AG09309 (cell line): ENCODE measurements at regions not wholly inside any gene's neighbourhood (a gene's known extent, or its start where the extent isn't known, plus 50 kb on each side); places are given as distances from the start of the nearest gene placed in this dataset.

Source experiments
- DNase-seq: peaks from one replicate; pipeline ENCODE4 v3.0.0-alpha.2; 2010; ENCODE audit warnings: low read depth
- H3K4me3 ChIP-seq: 2 replicates; pipeline ENCODE4 v1.5.1; 2011; ENCODE audit warnings: mild to moderate bottlenecking, low read depth, low read length, moderate library complexity; ENCODE audit not compliant: control insufficient read depth
- TF ChIP-seq, protein P1 (sequence below): IDR thresholded peaks from 2 replicates; pipeline ENCODE4 v1.5.1; 2011; ENCODE audit warnings: mild to moderate bottlenecking, low read depth, low read length, inconsistent platforms; ENCODE audit not compliant: insufficient read depth, control insufficient read depth; ENCODE audit errors: missing control alignments

DNA sequence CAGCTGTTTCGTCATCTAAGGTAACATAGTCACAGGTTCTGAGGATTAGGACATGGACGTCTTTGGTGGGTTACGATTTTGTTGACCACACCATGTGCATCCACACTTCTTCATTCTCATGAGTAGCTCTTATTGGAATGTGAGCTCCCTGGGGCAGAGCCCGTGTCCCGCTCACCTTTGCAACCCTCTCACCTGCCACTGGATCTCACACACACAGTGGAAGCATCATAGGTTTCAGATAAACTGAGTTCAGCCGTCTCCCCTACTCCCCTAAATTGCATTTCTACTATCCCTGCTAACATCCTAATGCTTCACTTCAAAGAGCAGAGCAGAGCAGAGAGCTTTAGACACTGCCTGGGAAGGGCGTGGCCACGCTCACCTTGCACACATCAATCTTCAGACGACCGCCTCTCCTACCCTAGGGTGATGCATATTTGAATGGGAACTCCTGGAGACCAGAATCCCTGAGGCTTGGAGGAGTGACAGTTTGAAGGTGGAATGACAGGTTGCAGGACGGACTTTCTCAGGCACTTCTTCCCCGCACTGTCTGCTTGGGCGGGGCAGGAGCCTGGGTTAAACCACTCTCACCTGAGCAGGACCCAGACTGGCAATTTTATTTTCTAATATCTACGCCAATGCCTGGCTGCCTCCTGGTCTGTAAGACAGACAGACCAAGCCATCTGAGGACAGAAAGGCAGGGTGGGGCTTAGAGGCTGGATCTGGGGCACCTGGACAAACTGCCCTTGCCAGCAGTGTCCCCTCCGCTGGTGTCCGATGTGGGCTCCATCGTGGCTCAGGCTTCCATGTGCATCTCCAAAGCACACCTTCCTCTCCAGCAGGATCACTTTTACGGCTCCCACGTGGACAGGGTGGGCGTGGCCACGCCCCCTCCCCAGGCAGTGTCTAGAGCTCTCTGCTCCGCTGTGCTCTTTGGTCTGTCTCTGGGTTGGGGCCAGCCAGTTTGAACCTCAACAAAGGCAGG lies 229.5 kb upstream of the COPS8 start:
- TF ChIP-seq, protein P1, sequence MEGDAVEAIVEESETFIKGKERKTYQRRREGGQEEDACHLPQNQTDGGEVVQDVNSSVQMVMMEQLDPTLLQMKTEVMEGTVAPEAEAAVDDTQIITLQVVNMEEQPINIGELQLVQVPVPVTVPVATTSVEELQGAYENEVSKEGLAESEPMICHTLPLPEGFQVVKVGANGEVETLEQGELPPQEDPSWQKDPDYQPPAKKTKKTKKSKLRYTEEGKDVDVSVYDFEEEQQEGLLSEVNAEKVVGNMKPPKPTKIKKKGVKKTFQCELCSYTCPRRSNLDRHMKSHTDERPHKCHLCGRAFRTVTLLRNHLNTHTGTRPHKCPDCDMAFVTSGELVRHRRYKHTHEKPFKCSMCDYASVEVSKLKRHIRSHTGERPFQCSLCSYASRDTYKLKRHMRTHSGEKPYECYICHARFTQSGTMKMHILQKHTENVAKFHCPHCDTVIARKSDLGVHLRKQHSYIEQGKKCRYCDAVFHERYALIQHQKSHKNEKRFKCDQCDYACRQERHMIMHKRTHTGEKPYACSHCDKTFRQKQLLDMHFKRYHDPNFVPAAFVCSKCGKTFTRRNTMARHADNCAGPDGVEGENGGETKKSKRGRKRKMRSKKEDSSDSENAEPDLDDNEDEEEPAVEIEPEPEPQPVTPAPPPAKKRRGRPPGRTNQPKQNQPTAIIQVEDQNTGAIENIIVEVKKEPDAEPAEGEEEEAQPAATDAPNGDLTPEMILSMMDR = no peak
- DNase-seq = no peak
- H3K4me3 ChIP-seq = no peak overlapping the region

DNA sequence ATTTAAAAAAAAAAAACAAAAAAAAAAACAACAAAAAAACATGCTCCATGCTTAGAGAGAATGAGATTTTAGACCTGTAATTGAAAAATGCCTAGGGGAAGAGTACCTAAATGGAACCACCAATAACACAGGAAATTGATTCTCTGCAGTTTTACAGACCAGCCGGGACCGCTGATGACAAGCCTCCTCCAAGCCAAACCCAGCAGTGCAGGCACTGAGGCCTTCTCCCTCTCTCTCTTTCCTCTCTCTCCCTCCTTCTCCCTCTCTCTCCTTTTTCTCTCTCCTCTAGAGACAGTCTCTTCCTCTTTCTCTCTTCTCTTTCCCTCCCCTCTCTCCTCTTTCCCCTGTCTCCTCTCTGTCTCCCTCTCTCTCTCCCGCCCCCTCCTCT lies 228.8 kb upstream of the COPS8 start:
- no peak for DNase-seq
- no peak overlapping the region for H3K4me3 ChIP-seq
- TF ChIP-seq, protein P1 = no peak

DNA sequence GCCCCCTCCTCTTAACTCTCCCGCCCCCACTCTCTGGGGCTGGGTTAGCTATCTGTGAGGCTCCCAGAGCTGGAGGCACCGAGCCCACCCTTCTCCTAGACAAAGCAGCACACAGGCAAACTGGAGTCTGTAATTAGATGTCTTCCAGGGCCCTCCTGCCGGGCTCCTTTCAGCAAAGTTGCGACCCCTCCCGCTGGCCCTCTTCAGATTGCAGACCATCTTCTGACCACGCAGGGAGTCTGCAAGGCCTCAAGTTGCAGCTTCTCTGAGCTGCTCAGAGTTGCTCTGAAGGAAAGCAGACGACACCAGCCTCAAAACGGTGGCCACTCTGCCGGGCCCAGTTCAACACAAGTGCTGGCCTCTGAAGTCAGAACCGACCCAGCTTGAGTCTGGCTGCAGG lies 228.4 kb upstream of the COPS8 start:
- H3K4me3 ChIP-seq = no peak overlapping the region
- TF ChIP-seq, protein P1 = no peak
- DNase-seq = no peak

- DNase-seq = no peak
- TF ChIP-seq, protein P1 = no peak
- H3K4me3 ChIP-seq = no peak overlapping the region
Observed at GRCh38 chr2:236857781-236858180, 227.9 kb upstream of the COPS8 start.

GRCh38 chr2:236858661-236859060 lies 227.0 kb upstream of the COPS8 start:
- no peak overlapping the region for H3K4me3 ChIP-seq
- DNase-seq = no peak
- TF ChIP-seq, protein P1 = no peak

DNA sequence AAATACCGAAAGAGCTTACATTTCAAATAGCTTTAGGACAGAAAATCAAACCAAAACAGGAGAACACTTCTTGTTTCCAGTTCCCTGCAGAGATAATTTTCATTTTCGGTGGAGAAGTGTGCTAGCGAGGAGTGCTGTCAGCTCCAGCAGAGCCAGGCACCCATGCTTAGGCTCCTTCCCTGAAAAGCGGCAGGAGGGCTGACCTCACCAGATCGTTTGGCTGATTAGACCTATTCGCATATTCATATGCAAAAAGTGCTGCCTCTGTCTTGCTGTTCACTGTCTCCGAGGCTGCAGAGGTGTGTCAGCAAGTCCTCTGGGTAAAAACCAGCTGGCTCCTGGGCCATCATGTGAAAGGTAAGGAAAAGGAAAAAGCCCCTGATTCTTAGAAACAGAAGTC lies 225.8 kb upstream of the COPS8 start:
- no peak overlapping the region for H3K4me3 ChIP-seq
- DNase-seq = no peak
- TF ChIP-seq, protein P1 = no peak
